Adrenal gland (tissue), 9 donors: ENCODE measurements at regions not wholly inside any gene's neighbourhood (a gene's known extent, or its start where the extent isn't known, plus 50 kb on each side); places are given as distances from the start of the nearest gene placed in this dataset.

Source experiments
- DNase-seq, 7 donors: peaks; one replicate each; pipeline ENCODE4 v3.0.0-alpha.2; 2019 to 2020
- H3K27ac ChIP-seq, 5 donors: fragments of 200-600 bp; sonication (generic) in 4 of 5; 1 replicate in 3 of 5; 2 replicates in 2 of 5; pipeline versions ENCODE4 v1.5.1 to v1.8.0; 2016 to 2020; ENCODE audit warnings: mild to moderate bottlenecking in 1 of 5
- H3K27me3 ChIP-seq: fragments of 200-600 bp; 2 replicates; pipeline ENCODE4 v1.8.0; 2021
- H3K36me3 ChIP-seq, 2 donors: fragments of 200-600 bp; replicated peaks in 1 of 2; 1 replicate in 1 of 2; 2 replicates in 1 of 2; pipeline versions ENCODE4 v1.5.1 to v1.8.0; 2018 to 2022
- H3K4me1 ChIP-seq, 2 donors: fragments of 200-600 bp; replicated peaks in 1 of 2; 1 replicate in 1 of 2; 2 replicates in 1 of 2; pipeline versions ENCODE4 v1.5.1 to v1.8.0; 2018 to 2021
- H3K4me3 ChIP-seq, 4 donors: fragments of 200-600 bp; sonication (generic) in 3 of 4; one replicate each; pipeline ENCODE4 v1.5.1; 2016 to 2018
- H3K9me3 ChIP-seq, 3 donors: fragments of 200-600 bp; sonication (generic) in 1 of 3; replicated peaks in 1 of 3; 1 replicate in 2 of 3; 2 replicates in 1 of 3; pipeline versions ENCODE4 v1.5.1 to v1.8.0; 2016 to 2021
- CTCF ChIP-seq, 6 experiments: fragments of 450-650 bp in 4 of 6; fragments of 200-600 bp in 2 of 6; sonication (generic) in 1 of 6; IDR thresholded peaks; 1 replicate in 5 of 6; 2 replicates in 1 of 6; pipeline versions ENCODE4 v1.5.1 to v1.8.0; 2016 to 2021; ENCODE audit warnings: antibody characterized with exemption in 6 of 6, mild to moderate bottlenecking in 2 of 6, moderate library complexity in 1 of 6
- POLR2A ChIP-seq, 2 donors: fragments of 450-650 bp; IDR thresholded peaks; one replicate each; pipeline ENCODE4 v1.6.1; 2017; ENCODE audit warnings: antibody characterized with exemption in 2 of 2, mild to moderate bottlenecking in 2 of 2, moderate library complexity in 1 of 2
- WGBS, 4 donors: extraction: QIAGEN DNeasy Blood & Tissue Kit in 2 of 4; methylation state at CpG; one replicate each; pipeline versions ENCODE4 v1.1.5 to v1.1.7; 2013 to 2017; 5-methylcytosine and 5-hydroxymethylcytosine counted together
- intact Hi-C, 2 donors: fragments of 100-400 bp; cut with DNase I; formaldehyde crosslinking; loops; one replicate each; pipeline versions ENCODE4 v1.14.1 to v1.15.0; 2022 to 2023
- donor health status: healthy with polysubstance abuse.
- donor health status: Bipolar disorder and iron deficiency.
- donor health status: DM: yes; HTN: yes; CAD: no.
- donor health status: DM: no; HTN: no; CAD: no.
- donor health status: DM: no; HTN: no; CAD: no.

DNA sequence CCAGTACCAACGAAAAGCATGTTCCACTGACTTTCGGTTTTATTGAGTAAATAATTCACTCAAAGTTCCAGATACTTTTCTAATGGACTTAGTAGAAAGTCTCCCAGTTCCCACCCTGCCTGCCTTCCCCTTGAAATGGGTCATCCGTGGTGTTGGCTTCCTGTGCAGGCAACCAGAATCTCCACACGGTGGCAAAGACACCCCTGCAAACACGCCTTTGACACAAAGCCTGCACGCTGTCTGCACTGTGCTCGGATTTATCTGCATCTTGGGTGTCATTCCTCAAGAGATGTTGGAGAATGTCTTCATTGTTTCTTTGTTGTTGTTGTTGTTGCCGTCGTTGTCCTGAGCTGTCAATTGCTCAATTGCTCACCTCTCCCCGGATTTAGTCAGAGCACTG lies 150.0 kb upstream of the IRX2 start:
- Histone ChIP-seq H3K36me3 (no peaks in the 10 kb centered on the region), H3K27me3 (no peaks in the 10 kb centered on the region), H3K9me3 (no peaks in the 10 kb centered on the region), H3K27ac (no peak overlapping the region), H3K4me1 (no peaks in the 10 kb centered on the region), H3K4me3 (no peak overlapping the region)
- TF ChIP-seq POLR2A (IDR thresholded peaks at IDR 0.05) (no peak), CTCF (IDR thresholded peaks at IDR 0.05) (no peak)
- peak in 1 of 7 donors; percentile 9 for DNase-seq
- intact Hi-C loops, result no loop called here
- WGBS, 4 donors, result 68 to 72% (median 71%) methylated on average over 10 of the region's 10 CpGs

- H3K9me3 ChIP-seq, result no peaks in the 10 kb centered on the region
- WGBS, 4 donors, result 62 to 76% (median 72%) methylated on average over 3 to 6 of the region's 6 CpGs
- no peak overlapping the region for H3K27ac ChIP-seq
- DNase-seq, result peak in 1 of 7 donors; percentile 13
- H3K27me3 ChIP-seq, result no peaks in the 10 kb centered on the region
- TF ChIP-seq POLR2A (IDR thresholded peaks at IDR 0.05) (no peak), CTCF (IDR thresholded peaks at IDR 0.05) (no peak)
- no peaks in the 10 kb centered on the region for H3K4me1 ChIP-seq
- no peak overlapping the region for H3K4me3 ChIP-seq
- intact Hi-C loops, result no loop called here
- H3K36me3 ChIP-seq, result no peaks in the 10 kb centered on the region
These were observed 149.6 kb upstream of the IRX2 start for GRCh38 chr5:2901096-2901495.

- Histone ChIP-seq H3K4me1 (no peaks in the 10 kb centered on the region), H3K27ac (no peak overlapping the region), H3K4me3 (no peak overlapping the region), H3K27me3 (no peaks in the 10 kb centered on the region), H3K36me3 (no peaks in the 10 kb centered on the region), H3K9me3 (no peaks in the 10 kb centered on the region)
- DNase-seq, result no peak
- intact Hi-C loops, result no loop called here
- TF ChIP-seq POLR2A (IDR thresholded peaks at IDR 0.05) (no peak), CTCF (IDR thresholded peaks at IDR 0.05) (no peak)
These were observed 148.9 kb upstream of the IRX2 start for GRCh38 chr5:2900360-2900759.

DNA sequence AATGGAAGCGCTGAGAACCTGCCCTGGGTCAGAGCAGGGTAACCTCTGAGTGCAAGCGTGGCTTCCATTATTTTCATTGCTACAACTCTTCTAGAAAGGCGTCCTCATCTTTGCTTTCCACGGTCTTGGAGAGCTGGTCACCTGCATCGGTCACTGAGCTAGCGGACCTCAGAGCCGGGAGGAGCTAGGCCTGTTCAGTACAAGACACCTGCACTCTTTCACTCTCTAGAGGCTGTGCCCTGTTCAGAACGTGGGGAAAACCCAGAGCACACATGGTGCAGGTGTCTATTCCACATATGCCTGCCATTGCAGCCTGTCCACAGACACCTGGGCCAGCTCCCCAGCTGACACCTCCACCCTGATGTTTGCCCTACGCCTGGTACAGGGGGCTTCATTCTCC lies 147.8 kb upstream of the IRX2 start:
- no peak overlapping the region for H3K4me3 ChIP-seq
- no peak for TF ChIP-seq CTCF (IDR thresholded peaks at IDR 0.05)
- TF ChIP-seq POLR2A (IDR thresholded peaks at IDR 0.05), result no peak
- peak in 1 of 7 donors; percentile 24 for DNase-seq
- no peak overlapping the region for H3K27ac ChIP-seq
- no peaks in the 10 kb centered on the region for H3K27me3 ChIP-seq
- no peaks in the 10 kb centered on the region for H3K36me3 ChIP-seq
- no peaks in the 10 kb centered on the region for H3K9me3 ChIP-seq
- 53 to 85% (median 74%) methylated on average over 3 to 9 of the region's 9 CpGs for WGBS, 4 donors
- intact Hi-C loops, result no loop called here
- H3K4me1 ChIP-seq, result no peaks in the 10 kb centered on the region
